OCI-LY7 (cell line): ENCODE measurements at regions not wholly inside any gene's neighbourhood (a gene's known extent, or its start where the extent isn't known, plus 50 kb on each side); places are given as distances from the start of the nearest gene placed in this dataset.

Experiments used
- BruUV-seq: library from RNA; stranded (reverse); fragments of 400-500 nt; replicated peaks from 2 replicates; lab custom pipeline; 2021; lab: Mats Ljungman, UMichigan
- CTCF ChIA-PET: fragments of 300-600 bp; sonication (Branson Sonifier 250); formaldehyde crosslinking; loops from one replicate; lab custom pipeline; 2022; ENCODE audit warnings: antibody characterized with exemption; ENCODE audit not compliant: unreplicated experiment; lab: Charles Lee
- POLR2A ChIA-PET: fragments of 300-600 bp; sonication (Branson Sonifier 250); formaldehyde crosslinking; loops from one replicate; lab custom pipeline; 2022; ENCODE audit warnings: antibody characterized with exemption; lab: Charles Lee
- DNase-seq: peaks from one replicate; pipeline ENCODE4 v3.0.0-alpha.2; 2015; ENCODE audit warnings: low spot score
- H2AFZ ChIP-seq: fragments of 200-600 bp; sonication (generic), shearing (Covaris generic); 2 replicates; pipeline ENCODE4 v1.6.1; 2014; ENCODE audit warnings: mild to moderate bottlenecking, antibody characterized with exemption, low read length, moderate library complexity
- H3K27ac ChIP-seq: fragments of 200-600 bp; sonication (generic); 2 replicates; pipeline ENCODE4 v1.5.1; 2014; ENCODE audit warnings: mixed run types, low read depth, mild to moderate bottlenecking, moderate library complexity, low read length, inconsistent platforms; ENCODE audit not compliant: poor library complexity, severe bottlenecking
- H3K36me3 ChIP-seq: fragments of 200-600 bp; sonication (generic); 2 replicates; pipeline ENCODE4 v1.6.1; 2014; ENCODE audit warnings: mild to moderate bottlenecking, antibody characterized with exemption, low read length, moderate library complexity, mixed read lengths; ENCODE audit not compliant: insufficient read depth
- H3K4me1 ChIP-seq: fragments of 200-600 bp; sonication (generic); 2 replicates; pipeline ENCODE4 v1.5.1; 2014; ENCODE audit warnings: mild to moderate bottlenecking, low read length; ENCODE audit not compliant: insufficient read depth, poor library complexity, severe bottlenecking
- H3K4me2 ChIP-seq: fragments of 200-600 bp; sonication (generic); 2 replicates; pipeline ENCODE4 v1.6.1; 2014; ENCODE audit warnings: mild to moderate bottlenecking, low read length
- H3K4me3 ChIP-seq: fragments of 200-600 bp; sonication (generic); 2 replicates; pipeline ENCODE4 v1.5.1; 2014; ENCODE audit warnings: mild to moderate bottlenecking, low read depth, low read length; ENCODE audit not compliant: poor library complexity, severe bottlenecking
- H3K79me2 ChIP-seq: fragments of 200-600 bp; sonication (generic); 2 replicates; pipeline ENCODE4 v1.6.1; 2016; ENCODE audit warnings: low read depth, mild to moderate bottlenecking, low read length, moderate library complexity, mixed read lengths; ENCODE audit not compliant: insufficient read depth
- H3K9me2 ChIP-seq: fragments of 200-600 bp; sonication (generic); 2 replicates; pipeline ENCODE4 v1.6.1; 2016; ENCODE audit warnings: mild to moderate bottlenecking, low read length, mixed read lengths; ENCODE audit not compliant: insufficient read depth
- H3K9me3 ChIP-seq: fragments of 200-600 bp; sonication (generic); 2 replicates; pipeline ENCODE4 v1.6.1; 2014; ENCODE audit warnings: mild to moderate bottlenecking, mixed run types, low read length, mixed read lengths
- H4K20me1 ChIP-seq: fragments of 200-600 bp; sonication (generic); 2 replicates; pipeline ENCODE4 v1.6.1; 2014; ENCODE audit warnings: mild to moderate bottlenecking, antibody characterized with exemption, low read length, moderate library complexity, mixed read lengths; ENCODE audit not compliant: insufficient read depth
- CTCF ChIP-seq: fragments of 200-600 bp; sonication (generic); conservative IDR thresholded peaks from 2 replicates; pipeline ENCODE4 v1.5.1; 2014; ENCODE audit warnings: mild to moderate bottlenecking, antibody characterized with exemption, low read length, moderate library complexity, mixed read lengths
- EZH2phosphoT487 ChIP-seq: fragments of 200-600 bp; sonication (generic); IDR thresholded peaks from 2 replicates; pipeline ENCODE4 v1.6.1; 2018; ENCODE audit warnings: low read depth, borderline replicate concordance, mild to moderate bottlenecking, mixed run types, antibody characterized with exemption, low read length, moderate library complexity, mixed read lengths
- intact Hi-C: fragments of 100-400 bp; cut with micrococcal nuclease; formaldehyde crosslinking; loops from one replicate; pipeline ENCODE4 v1.10.0; 2022; ENCODE audit not compliant: unreplicated experiment

DNA sequence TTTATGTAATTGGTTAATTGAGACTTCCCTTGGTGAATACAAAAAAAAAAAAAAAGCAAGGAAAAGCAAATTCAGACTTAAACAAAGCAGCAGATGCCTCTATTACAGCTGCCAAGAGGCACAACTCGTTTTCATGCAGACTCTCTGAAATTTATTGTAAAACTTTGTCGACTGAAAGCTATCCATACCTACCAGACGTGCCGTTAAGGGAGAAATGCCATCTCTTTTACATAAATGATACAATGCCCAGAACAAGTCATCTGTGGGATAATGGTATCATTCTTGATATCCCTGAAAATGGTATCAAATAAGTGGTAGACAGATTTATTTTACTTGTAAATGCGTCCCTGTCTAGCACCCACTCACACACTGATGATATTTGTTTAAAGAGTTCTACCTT is 724.2 kb downstream of the NSUN3 start:
- H3K79me2 ChIP-seq = no peaks in the 10 kb centered on the region
- no peaks in the 10 kb centered on the region for H3K9me3 ChIP-seq
- H4K20me1 ChIP-seq = no peaks in the 10 kb centered on the region
- no peak overlapping the region for H3K27ac ChIP-seq
- intact Hi-C loops = no loop called here
- H3K4me3 ChIP-seq = no peak overlapping the region
- POLR2A ChIA-PET = interaction anchor here (0.7 to 1.2 kb wide), 2 partner anchors 18 to 1002 kb away, joined by 6 read pairs; no protein-coding TSS in a partner anchor
- CTCF ChIA-PET = no interaction called here
- H3K9me2 ChIP-seq = no peaks in the 10 kb centered on the region
- no peak for DNase-seq
- no peak for TF ChIP-seq CTCF
- no peak for TF ChIP-seq EZH2phosphoT487
- no peak overlapping the region for H3K4me2 ChIP-seq
- H3K36me3 ChIP-seq = no peaks in the 10 kb centered on the region
- H2AFZ ChIP-seq = no peak overlapping the region
- no peaks in the 10 kb centered on the region for H3K4me1 ChIP-seq
- BruUV-seq = no TSS peak

DNA sequence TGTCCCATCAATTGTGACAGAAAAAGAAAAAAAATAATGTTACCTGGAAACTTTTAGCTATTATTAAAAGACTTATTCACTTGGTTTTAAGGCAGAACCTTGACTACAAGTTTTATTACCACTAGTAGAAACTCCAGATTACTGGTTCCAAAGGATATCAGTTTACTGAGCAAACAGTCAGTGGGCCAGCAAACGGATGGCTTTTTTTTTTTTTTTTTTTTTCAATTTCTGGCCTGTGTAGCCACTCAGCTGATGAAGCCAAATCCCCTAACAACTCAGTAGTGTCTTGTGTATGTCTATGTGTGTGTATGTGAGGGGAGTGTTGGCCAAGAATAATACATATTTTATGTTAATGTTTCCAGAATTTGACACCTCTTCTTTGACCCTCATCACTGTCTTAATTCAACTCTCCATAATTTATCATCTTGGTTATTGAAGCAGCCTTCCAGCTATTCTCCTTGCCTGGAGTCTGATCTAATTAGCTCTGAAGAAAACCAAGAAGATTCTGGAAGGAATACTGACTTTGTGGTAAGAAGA is 724.9 kb downstream of the NSUN3 start:
- BruUV-seq = no TSS peak

More for the DNA sequence above, 724.9 kb downstream of the NSUN3 start:
- CTCF ChIA-PET = no interaction called here
- H4K20me1 ChIP-seq = no peaks in the 10 kb centered on the region
- intact Hi-C loops = no loop called here
- H3K9me2 ChIP-seq = no peaks in the 10 kb centered on the region
- no peak overlapping the region for H3K4me2 ChIP-seq
- no peak overlapping the region for H2AFZ ChIP-seq
- H3K4me3 ChIP-seq = no peak overlapping the region
- no peaks in the 10 kb centered on the region for H3K9me3 ChIP-seq
- DNase-seq = no peak
- POLR2A ChIA-PET = interaction anchor here (0.6 to 1.2 kb wide), 3 partner anchors 12 to 1001 kb away, joined by 3 to 6 read pairs (median 6); no protein-coding TSS in a partner anchor
- H3K4me1 ChIP-seq = no peaks in the 10 kb centered on the region
- no peak for TF ChIP-seq EZH2phosphoT487
- TF ChIP-seq CTCF = no peak
- H3K79me2 ChIP-seq = no peaks in the 10 kb centered on the region
- no peaks in the 10 kb centered on the region for H3K36me3 ChIP-seq
- no peak overlapping the region for H3K27ac ChIP-seq
